K562 (cell line): ENCODE measurements at regions not wholly inside any gene's neighbourhood (a gene's known extent, or its start where the extent isn't known, plus 50 kb on each side); places are given as distances from the start of the nearest gene placed in this dataset.

Source experiments
- ATAC-seq: fragments of 200-7000 bp; cut with Tn5 transposase; 3 replicates; pipeline ENCODE4 v1.9.1; 2020; ENCODE audit warnings: moderate library complexity
- BruUV-seq: library from RNA; stranded (reverse); fragments of 400-500 nt; replicated peaks from 2 replicates; lab custom pipeline; 2021; lab: Mats Ljungman, UMichigan
- CTCF ChIA-PET: fragments of 300-600 bp; formaldehyde crosslinking; extraction: SDS; loops from one replicate; lab custom pipeline; 2021; ENCODE audit warnings: low intra/inter-chr PET ratio; lab: Yijun Ruan, JAX
- POLR2A ChIA-PET: fragments of 300-600, 350-650 bp; sonication (Branson Sonifier 250); formaldehyde crosslinking; extraction: SDS; loops from one replicate; lab custom pipeline; 2021; ENCODE audit warnings: antibody characterized with exemption, inconsistent platforms; lab: Yijun Ruan, JAX
- DNase-seq, 4 experiments: peaks; one replicate each; pipeline versions ENCODE4 v3.0.0 to v3.0.0-alpha.2; 2011 to 2018; ENCODE audit warnings: low spot score in 3 of 4, mixed read lengths in 3 of 4; ENCODE audit errors: extremely low read depth in 1 of 4
- FAIRE-seq: peaks from 2 replicates; lab custom pipeline; 2011; peaks lifted over from hg19 to GRCh38; lab: Jason Lieb, UNC
- H2AFZ ChIP-seq: 2 replicates; pipeline ENCODE4 v1.6.0; 2011; ENCODE audit warnings: low read depth, low read length, control low read depth, inconsistent platforms
- H3K27ac ChIP-seq: fragments of 200-600 bp; 3 replicates; pipeline ENCODE4 v1.8.0; 2011; ENCODE audit warnings: low read depth, mild to moderate bottlenecking, control low read depth, inconsistent platforms, low read length, moderate library complexity, mixed read lengths; ENCODE audit errors: extremely low read depth
- H3K27me3 ChIP-seq, 2 experiments: fragments of 300-600 bp in 1 of 2; 2 replicates in 1 of 2; 3 replicates in 1 of 2; pipeline versions ENCODE4 v1.6.0 to v1.8.0; 2011; ENCODE audit warnings: inconsistent platforms in 2 of 2, low read length in 2 of 2, mild to moderate bottlenecking in 1 of 2, mixed read lengths in 1 of 2, moderate library complexity in 1 of 2; ENCODE audit not compliant: control insufficient read depth in 2 of 2, insufficient read depth in 2 of 2
- H3K36me3 ChIP-seq: fragments of 300-600 bp; 3 replicates; pipeline ENCODE4 v1.8.0; 2011; ENCODE audit warnings: mild to moderate bottlenecking, low read length, inconsistent platforms; ENCODE audit not compliant: control insufficient read depth, insufficient read depth
- H3K4me1 ChIP-seq, 2 experiments: fragments of 200-600 bp in 1 of 2; replicated peaks in 1 of 2; 2 replicates in 1 of 2; 3 replicates in 1 of 2; pipeline versions ENCODE4 v1.5.1 to v1.8.0; 2011; ENCODE audit warnings: inconsistent platforms in 2 of 2, low read length in 2 of 2, mild to moderate bottlenecking in 1 of 2, mixed read lengths in 1 of 2, moderate library complexity in 1 of 2; ENCODE audit not compliant: control insufficient read depth in 2 of 2, insufficient read depth in 2 of 2
- H3K4me2 ChIP-seq: 2 replicates; pipeline ENCODE4 v1.6.1; 2011; ENCODE audit warnings: low read length, control low read depth, inconsistent platforms, mixed read lengths; ENCODE audit not compliant: insufficient read depth
- H3K4me3 ChIP-seq: fragments of 200-600 bp; sonication (generic), shearing (Covaris generic); 2 replicates; pipeline ENCODE4 v1.5.1; 2016; ENCODE audit warnings: control low read depth, inconsistent platforms
- H3K79me2 ChIP-seq: fragments of 200-600 bp; 3 replicates; pipeline ENCODE4 v1.8.0; 2011; ENCODE audit warnings: low read length, inconsistent platforms; ENCODE audit not compliant: control insufficient read depth, insufficient read depth
- H3K9ac ChIP-seq, 2 experiments: 2 replicates each; pipeline versions ENCODE4 v1.6.0 to v1.6.1; 2011; ENCODE audit warnings: low read depth in 2 of 2, low read length in 2 of 2, control low read depth in 1 of 2, inconsistent platforms in 1 of 2, mild to moderate bottlenecking in 1 of 2, mixed read lengths in 1 of 2; ENCODE audit not compliant: insufficient read depth in 1 of 2
- H3K9me1 ChIP-seq: one replicate; pipeline ENCODE4 v1.6.0; 2011; ENCODE audit warnings: inconsistent platforms, mild to moderate bottlenecking, low read length, moderate library complexity; ENCODE audit not compliant: control insufficient read depth, insufficient read depth
- H3K9me3 ChIP-seq: replicated peaks from 2 replicates; pipeline ENCODE4 v1.5.1; 2011; ENCODE audit warnings: low read depth, low read length, inconsistent platforms; ENCODE audit not compliant: control insufficient read depth, insufficient read depth
- H4K20me1 ChIP-seq: replicated peaks from 2 replicates; pipeline ENCODE4 v1.6.1; 2011; ENCODE audit warnings: low read length, inconsistent platforms, mixed read lengths; ENCODE audit not compliant: control insufficient read depth, insufficient read depth
- CBX2 ChIP-seq: fragments of 200-600 bp; sonication (generic); IDR thresholded peaks from one replicate; pipeline ENCODE4 v1.6.1; 2012; ENCODE audit warnings: mild to moderate bottlenecking, low read length, inconsistent platforms; ENCODE audit not compliant: insufficient read depth, poor library complexity, severe bottlenecking
- CBX5 ChIP-seq: IDR thresholded peaks from 2 replicates; pipeline ENCODE4 v1.6.1; 2014; ENCODE audit warnings: low read depth, borderline replicate concordance
- CREM ChIP-seq: IDR thresholded peaks from 2 replicates; pipeline ENCODE4 v1.6.1; 2014; ENCODE audit warnings: antibody characterized with exemption, low read depth
- HNRNPK ChIP-seq: fragments of 200-400 bp; formaldehyde crosslinking; IDR thresholded peaks from one replicate; pipeline ENCODE4 v1.6.1; 2018; ENCODE audit warnings: mild to moderate bottlenecking, low read depth, low read length; ENCODE audit not compliant: poor library complexity, severe bottlenecking
- MYC ChIP-seq, 2 experiments: fragments of 250-450 bp in 1 of 2; sonication (Bioruptor Pico) in 1 of 2; IDR thresholded peaks; 2 replicates each; pipeline versions ENCODE4 v1.5.1 to v1.6.1; 2012 to 2021; ENCODE audit warnings: low read depth in 2 of 2, borderline replicate concordance in 1 of 2, improper control_type of control experiment in 1 of 2, low read length in 1 of 2, mild to moderate bottlenecking in 1 of 2, moderate library complexity in 1 of 2
- NFATC3 ChIP-seq: fragments of 450-650 bp; IDR thresholded peaks from 2 replicates; pipeline ENCODE4 v1.6.1; 2017; ENCODE audit warnings: mild to moderate bottlenecking
- NFE2 ChIP-seq: IDR thresholded peaks from 2 replicates; pipeline ENCODE4 v1.6.1; 2014; ENCODE audit warnings: antibody characterized with exemption, low read depth
- PTRF ChIP-seq: fragments of 450-650 bp; IDR thresholded peaks from 2 replicates; pipeline ENCODE4 v1.6.1; 2016; ENCODE audit warnings: mild to moderate bottlenecking, missing genetic modification characterization, missing compliant biosample characterization
- RNF2 ChIP-seq: sonication (generic); IDR thresholded peaks from 2 replicates; pipeline ENCODE4 v1.6.1; 2016
- SMAD3 ChIP-seq: fragments of 450-650 bp; formaldehyde crosslinking; conservative IDR thresholded peaks from 2 replicates; pipeline ENCODE4 v1.4.0; 2020; ENCODE audit warnings: mild to moderate bottlenecking
- SMARCA5 ChIP-seq: fragments of 450-650 bp; IDR thresholded peaks from 2 replicates; pipeline ENCODE4 v1.6.1; 2016
- SPI1 ChIP-seq: IDR thresholded peaks from 2 replicates; pipeline ENCODE4 v1.6.1; 2011; ENCODE audit warnings: low read depth, low read length, control low read depth, borderline replicate concordance
- ZFP36 ChIP-seq: fragments of 150-350 bp; IDR thresholded peaks from 2 replicates; pipeline ENCODE4 v1.6.1; 2018; ENCODE audit warnings: low read length, low read depth; ENCODE audit not compliant: partially characterized antibody
- ZKSCAN8 ChIP-seq: fragments of 200-800 bp; sonication (Bioruptor generic); IDR thresholded peaks from 2 replicates; pipeline ENCODE4 v1.6.1; 2016; ENCODE audit warnings: missing genetic modification characterization, missing compliant biosample characterization
- ZNF121 ChIP-seq: sonication (generic); formaldehyde crosslinking; conservative IDR thresholded peaks from 2 replicates; pipeline ENCODE4 v1.8.0; 2022; ENCODE audit warnings: missing genetic modification reagents
- WGBS: fragments of 100-300 bp; shearing (Covaris generic); methylation state at CpG from one replicate; pipeline ENCODE4 v1.1.6; 2016; ENCODE audit warnings: low coverage, mixed read lengths; ENCODE audit not compliant: insufficient coverage; ENCODE audit errors: missing lambda C conversion rate; 5-methylcytosine and 5-hydroxymethylcytosine counted together
- in situ Hi-C: fragments of 300-500 bp; cut with MboI; formaldehyde crosslinking; loops from 4 replicates; pipeline ENCODE4 v1.15.0; 2018; ENCODE audit warnings: inconsistent platforms, mixed read lengths
- intact Hi-C: fragments of 100-400 bp; cut with micrococcal nuclease; formaldehyde crosslinking; loops from 2 replicates; pipeline ENCODE4 v1.14.2; 2022
- TF ChIP-seq, protein P1 (sequence below): fragments of 250-450 bp; sonication (Bioruptor Pico); IDR thresholded peaks from 2 replicates; pipeline ENCODE4 v1.8.0; 2022; ENCODE audit warnings: moderate library complexity, mild to moderate bottlenecking, inconsistent platforms

DNA sequence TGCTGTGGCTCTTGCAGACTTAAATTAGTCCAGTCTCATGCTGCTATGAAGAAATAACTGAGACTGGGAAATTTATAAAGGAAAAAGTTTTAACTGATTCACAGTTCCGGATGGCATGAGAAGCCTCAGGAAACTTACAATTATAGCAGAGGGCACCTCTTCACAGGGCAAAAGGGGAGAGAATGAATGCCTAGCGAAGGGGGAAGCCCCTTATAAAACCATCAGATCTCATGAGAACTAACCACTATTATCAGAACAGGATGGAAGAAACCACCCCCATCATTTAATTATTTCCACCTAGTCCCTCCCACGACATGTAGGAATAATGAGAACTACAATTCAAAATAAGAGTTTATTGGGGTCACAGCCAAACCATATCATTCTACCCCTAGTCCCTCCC, 91.4 kb downstream of the GPR174 start:
- Histone ChIP-seq H3K4me3 (no peak overlapping the region), H2AFZ (no peak overlapping the region)
- TF ChIP-seq SPI1 (no peak), RNF2 (no peak), CBX2 (no peak), ZFP36 (no peak), SMARCA5 (no peak), ZNF121 (CRISPR knock-in tag) (no peak), SMAD3 (CRISPR knock-in tag) (no peak), HNRNPK (no peak), NFE2 (no peak), NFATC3 (no peak), PTRF (tag) (no peak), CREM (no peak), MYC (IDR thresholded peaks at IDR 0.05; ENCODE audit: low read depth, low read length) (no peak), MYC (CRISPR knock-in tag; IDR thresholded peaks at IDR 0.05; ENCODE audit: borderline replicate concordance, low read depth) (no peak), ZKSCAN8 (no peak), CBX5 (no peak)
- TF ChIP-seq, protein P1, sequence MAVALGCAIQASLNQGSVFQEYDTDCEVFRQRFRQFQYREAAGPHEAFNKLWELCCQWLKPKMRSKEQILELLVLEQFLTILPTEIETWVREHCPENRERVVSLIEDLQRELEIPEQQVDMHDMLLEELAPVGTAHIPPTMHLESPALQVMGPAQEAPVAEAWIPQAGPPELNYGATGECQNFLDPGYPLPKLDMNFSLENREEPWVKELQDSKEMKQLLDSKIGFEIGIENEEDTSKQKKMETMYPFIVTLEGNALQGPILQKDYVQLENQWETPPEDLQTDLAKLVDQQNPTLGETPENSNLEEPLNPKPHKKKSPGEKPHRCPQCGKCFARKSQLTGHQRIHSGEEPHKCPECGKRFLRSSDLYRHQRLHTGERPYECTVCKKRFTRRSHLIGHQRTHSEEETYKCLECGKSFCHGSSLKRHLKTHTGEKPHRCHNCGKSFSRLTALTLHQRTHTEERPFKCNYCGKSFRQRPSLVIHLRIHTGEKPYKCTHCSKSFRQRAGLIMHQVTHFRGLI (CRISPR knock-in tag), result no peak
- TF ChIP-seq, all 486 proteins: peak for 0
- ATAC-seq, result no peak
- no TSS peak for BruUV-seq
- Histone ChIP-seq H3K4me2 (no peak overlapping the region), H3K27me3 (no peaks in the 10 kb centered on the region), H3K9me1 (no peaks in the 10 kb centered on the region), H3K9ac (no peak overlapping the region), H3K27ac (no peak overlapping the region), H3K36me3 (no peaks in the 10 kb centered on the region), H4K20me1 (no peaks in the 10 kb centered on the region), H3K4me1 (no peaks in the 10 kb centered on the region), H3K9me3 (no peaks in the 10 kb centered on the region), H3K79me2 (no peaks in the 10 kb centered on the region)
- ChIA-PET POLR2A (no interaction called here), CTCF (no interaction called here)
- intact Hi-C loops, result no loop called here
- DNase-seq, result no peak
- no peak for FAIRE-seq
- WGBS, result 0% methylated on average over 3 of the region's 3 CpGs
- in situ Hi-C loops, result no loop called here
